OCI-LY7 (cell line): ENCODE measurements at regions not wholly inside any gene's neighbourhood (a gene's known extent, or its start where the extent isn't known, plus 50 kb on each side); places are given as distances from the start of the nearest gene placed in this dataset.
A peak's percentile ranks its signal among the peaks of the same experiment; 100 is the strongest.

Experiments
- CTCF ChIP-seq: fragments of 200-600 bp; sonication (generic); conservative IDR thresholded peaks from 2 replicates; pipeline ENCODE4 v1.5.1; 2014; ENCODE audit warnings: mild to moderate bottlenecking, antibody characterized with exemption, low read length, moderate library complexity, mixed read lengths
- EZH2phosphoT487 ChIP-seq: fragments of 200-600 bp; sonication (generic); IDR thresholded peaks from 2 replicates; pipeline ENCODE4 v1.6.1; 2018; ENCODE audit warnings: low read depth, borderline replicate concordance, mild to moderate bottlenecking, mixed run types, antibody characterized with exemption, low read length, moderate library complexity, mixed read lengths

- TF ChIP-seq CTCF (peak; percentile 91), EZH2phosphoT487 (no peak)
Observed at GRCh38 chr6:137707590-137708360, 159.3 kb upstream of the TNFAIP3 start.
